BJ (cell line): ENCODE measurements at regions not wholly inside any gene's neighbourhood (a gene's known extent, or its start where the extent isn't known, plus 50 kb on each side); places are given as distances from the start of the nearest gene placed in this dataset.

Experiments used
- CTCF ChIA-PET: fragments of 350-600 bp; formaldehyde crosslinking; extraction: SDS; loops from one replicate; lab custom pipeline; 2021; ENCODE audit warnings: antibody characterized with exemption, inconsistent platforms; lab: Yijun Ruan, JAX
- POLR2A ChIA-PET: fragments of 300-600 bp; sonication (Branson Sonifier 250); formaldehyde crosslinking; extraction: SDS; loops from one replicate; lab custom pipeline; 2021; ENCODE audit warnings: antibody characterized with exemption; lab: Charles Lee
- DNase-seq: peaks from one replicate; pipeline ENCODE4 v3.0.0-alpha.2; 2011; ENCODE audit warnings: low read depth
- H3K27me3 ChIP-seq: 2 replicates; pipeline ENCODE4 v1.6.0; 2011; ENCODE audit warnings: low read length; ENCODE audit not compliant: control insufficient read depth, insufficient read depth
- H3K36me3 ChIP-seq: 2 replicates; pipeline ENCODE4 v1.5.1; 2011; ENCODE audit warnings: low read length; ENCODE audit not compliant: control insufficient read depth, insufficient read depth
- H3K4me3 ChIP-seq: 2 replicates; pipeline ENCODE4 v1.5.1; 2011; ENCODE audit warnings: low read depth, mild to moderate bottlenecking, control low read depth, low read length
- TF ChIP-seq, protein P1 (sequence below): IDR thresholded peaks from 2 replicates; pipeline ENCODE4 v1.5.1; 2011; ENCODE audit warnings: low read depth, mild to moderate bottlenecking, control low read depth, inconsistent platforms, low read length, moderate library complexity; ENCODE audit not compliant: insufficient read depth

DNA sequence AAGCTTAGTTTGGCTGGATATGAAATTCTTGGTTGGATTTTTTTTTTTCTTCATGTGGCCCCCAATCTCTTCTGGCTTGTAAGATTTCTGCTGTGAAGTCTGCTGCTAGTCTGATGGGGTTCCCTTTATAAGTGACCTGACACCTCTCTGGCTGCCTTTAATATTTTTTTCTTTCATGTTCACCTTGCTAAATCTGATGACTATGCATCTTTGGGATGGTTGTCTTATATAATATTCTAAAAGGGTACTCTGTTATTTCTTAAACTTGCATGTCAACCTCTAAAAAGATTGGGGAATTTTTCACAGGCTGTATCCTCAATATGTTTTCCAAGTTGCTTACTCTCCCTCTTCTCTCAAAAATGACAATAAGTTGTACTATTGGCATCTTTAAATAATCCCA is 500.0 kb downstream of the CAAP1 start:
- Histone ChIP-seq H3K27me3 (no peaks in the 10 kb centered on the region), H3K4me3 (no peak overlapping the region), H3K36me3 (no peaks in the 10 kb centered on the region)
- DNase-seq, result no peak
- TF ChIP-seq, protein P1, sequence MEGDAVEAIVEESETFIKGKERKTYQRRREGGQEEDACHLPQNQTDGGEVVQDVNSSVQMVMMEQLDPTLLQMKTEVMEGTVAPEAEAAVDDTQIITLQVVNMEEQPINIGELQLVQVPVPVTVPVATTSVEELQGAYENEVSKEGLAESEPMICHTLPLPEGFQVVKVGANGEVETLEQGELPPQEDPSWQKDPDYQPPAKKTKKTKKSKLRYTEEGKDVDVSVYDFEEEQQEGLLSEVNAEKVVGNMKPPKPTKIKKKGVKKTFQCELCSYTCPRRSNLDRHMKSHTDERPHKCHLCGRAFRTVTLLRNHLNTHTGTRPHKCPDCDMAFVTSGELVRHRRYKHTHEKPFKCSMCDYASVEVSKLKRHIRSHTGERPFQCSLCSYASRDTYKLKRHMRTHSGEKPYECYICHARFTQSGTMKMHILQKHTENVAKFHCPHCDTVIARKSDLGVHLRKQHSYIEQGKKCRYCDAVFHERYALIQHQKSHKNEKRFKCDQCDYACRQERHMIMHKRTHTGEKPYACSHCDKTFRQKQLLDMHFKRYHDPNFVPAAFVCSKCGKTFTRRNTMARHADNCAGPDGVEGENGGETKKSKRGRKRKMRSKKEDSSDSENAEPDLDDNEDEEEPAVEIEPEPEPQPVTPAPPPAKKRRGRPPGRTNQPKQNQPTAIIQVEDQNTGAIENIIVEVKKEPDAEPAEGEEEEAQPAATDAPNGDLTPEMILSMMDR, result no peak
- CTCF ChIA-PET, result no interaction called here
- POLR2A ChIA-PET, result no interaction called here

DNA sequence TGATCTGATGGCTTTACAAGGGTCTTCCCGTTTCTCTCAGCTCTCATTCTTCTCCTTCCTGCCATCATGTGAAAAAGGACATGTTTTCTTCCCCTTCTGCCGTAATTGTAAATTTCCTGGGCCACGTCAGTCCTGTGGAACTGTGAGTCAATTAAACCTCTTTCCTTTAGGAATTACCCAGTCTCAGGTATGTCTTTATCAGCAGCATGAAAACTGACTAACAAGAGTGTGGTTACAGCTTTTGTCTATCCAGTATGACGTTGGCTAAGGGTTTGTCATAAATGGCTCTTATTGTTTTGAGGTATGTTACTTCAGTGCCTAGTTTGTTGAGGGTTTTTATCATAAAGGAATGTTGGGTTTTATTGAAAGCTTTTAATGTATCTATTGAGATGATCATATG is 501.6 kb downstream of the CAAP1 start:
- H3K27me3 ChIP-seq, result no peaks in the 10 kb centered on the region
- no peaks in the 10 kb centered on the region for H3K36me3 ChIP-seq
- no peak for DNase-seq
- TF ChIP-seq, protein P1, result no peak
- CTCF ChIA-PET, result no interaction called here
- POLR2A ChIA-PET, result no interaction called here
- H3K4me3 ChIP-seq, result no peak overlapping the region

DNA sequence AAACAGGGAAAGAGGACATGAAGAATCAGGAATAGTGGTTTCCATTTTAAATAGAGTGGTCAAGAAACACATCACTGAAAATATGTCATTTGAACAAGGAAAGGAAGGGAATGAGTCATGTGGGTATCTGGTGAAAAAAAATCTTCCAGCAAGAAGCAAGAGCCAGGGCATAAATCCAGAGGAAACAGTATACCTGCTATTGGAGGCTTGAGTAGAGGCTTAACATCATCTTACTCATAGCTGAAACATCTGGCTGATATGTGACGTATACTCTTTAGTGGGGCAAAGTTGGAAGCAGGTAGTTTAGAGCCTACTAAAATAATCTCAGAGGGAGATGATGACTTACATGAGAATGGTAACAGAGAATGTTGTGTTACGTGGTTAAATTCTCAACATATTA is 517.2 kb downstream of the CAAP1 start:
- CTCF ChIA-PET, result no interaction called here
- H3K27me3 ChIP-seq, result no peaks in the 10 kb centered on the region
- H3K4me3 ChIP-seq, result no peak overlapping the region
- TF ChIP-seq, protein P1, result no peak
- POLR2A ChIA-PET, result no interaction called here
- DNase-seq, result no peak
- no peaks in the 10 kb centered on the region for H3K36me3 ChIP-seq

- TF ChIP-seq, protein P1, result no peak
- H3K36me3 ChIP-seq, result no peaks in the 10 kb centered on the region
- ChIA-PET POLR2A (no interaction called here), CTCF (no interaction called here)
- H3K27me3 ChIP-seq, result no peaks in the 10 kb centered on the region
- no peak overlapping the region for H3K4me3 ChIP-seq
- DNase-seq, result no peak
These were observed 519.0 kb downstream of the CAAP1 start for GRCh38 chr9:26373616-26374015.

- CTCF ChIA-PET, result no interaction called here
These were observed 521.4 kb downstream of the CAAP1 start for GRCh38 chr9:26371236-26371635.

More at GRCh38 chr9:26371236-26371635, 521.4 kb downstream of the CAAP1 start:
- POLR2A ChIA-PET, result no interaction called here
- DNase-seq, result no peak
- TF ChIP-seq, protein P1, result no peak
- Histone ChIP-seq H3K36me3 (no peaks in the 10 kb centered on the region), H3K27me3 (no peaks in the 10 kb centered on the region), H3K4me3 (no peak overlapping the region)
